ENCODE measurements at regions not wholly inside any gene's neighbourhood (a gene's known extent, or its start where the extent isn't known, plus 50 kb on each side); places are given as distances from the start of the nearest gene placed in this dataset.

- Histone ChIP-seq H3K4me3 (no peak overlapping the region), H3K27me3 (no peaks in the 10 kb centered on the region), H3K9me3 (ENCODE audit: low read depth) (no peaks in the 10 kb centered on the region), H4K20me1 (ENCODE audit: insufficient read depth, poor library complexity, severe bottlenecking) (no peaks in the 10 kb centered on the region), H3K9me2 (replicated peaks; ENCODE audit: insufficient read depth) (no peaks in the 10 kb centered on the region), H3K79me2 (no peaks in the 10 kb centered on the region), H3K36me3 (replicated peaks; ENCODE audit: insufficient read depth, low read depth) (no peaks in the 10 kb centered on the region), H3K4me1 (ENCODE audit: insufficient read depth) (no peaks in the 10 kb centered on the region), H2AFZ (no peak overlapping the region), H3K4me2 (no peak overlapping the region), H3K27ac (no peak overlapping the region)
- TF ChIP-seq CTCF (IDR thresholded peaks at IDR 0.05; ENCODE audit: poor library complexity) (no peak), EZH2phosphoT487 (IDR thresholded peaks at IDR 0.05; ENCODE audit: low read depth, severe bottlenecking, unreplicated experiment) (no peak), EZH2 (IDR thresholded peaks at IDR 0.05; ENCODE audit: borderline replicate concordance) (no peak)
- DNase-seq (ENCODE audit: low spot score): no peak
- WGBS (ENCODE audit: low lambda C conversion rate, missing lambda C conversion rate): 70% methylated on average over 5 of the region's 5 CpGs
Measured at GRCh38 chr4:71266090-71266794, 72.6 kb upstream of the SLC4A4 start.

GRCh38 chr4:71267244-71267643 is 71.6 kb upstream of the SLC4A4 start:
- no peaks in the 10 kb centered on the region for H3K27me3 ChIP-seq
- no peaks in the 10 kb centered on the region for H3K9me3 ChIP-seq (ENCODE audit: low read depth)
- H3K4me2 ChIP-seq: no peak overlapping the region
- no peaks in the 10 kb centered on the region for H3K36me3 ChIP-seq (replicated peaks; ENCODE audit: insufficient read depth, low read depth)
- DNase-seq (ENCODE audit: low spot score): no peak
- H3K4me3 ChIP-seq: no peak overlapping the region
- H3K4me1 ChIP-seq (ENCODE audit: insufficient read depth): no peaks in the 10 kb centered on the region
- H2AFZ ChIP-seq: no peak overlapping the region
- no peaks in the 10 kb centered on the region for H3K79me2 ChIP-seq
- H4K20me1 ChIP-seq (ENCODE audit: insufficient read depth, poor library complexity, severe bottlenecking): no peaks in the 10 kb centered on the region
- H3K27ac ChIP-seq: no peak overlapping the region
- TF ChIP-seq CTCF (IDR thresholded peaks at IDR 0.05; ENCODE audit: poor library complexity) (no peak), EZH2 (IDR thresholded peaks at IDR 0.05; ENCODE audit: borderline replicate concordance) (no peak)
- WGBS (ENCODE audit: low lambda C conversion rate, missing lambda C conversion rate): 100% methylated on average over 1 of the region's 1 CpG
- H3K9me2 ChIP-seq (replicated peaks; ENCODE audit: insufficient read depth): no peaks in the 10 kb centered on the region

GRCh38 chr4:71268166-71268565 is 70.7 kb upstream of the SLC4A4 start:
- DNase-seq (ENCODE audit: low spot score): no peak

More at GRCh38 chr4:71268166-71268565, 70.7 kb upstream of the SLC4A4 start:
- no peaks in the 10 kb centered on the region for H3K9me3 ChIP-seq (ENCODE audit: low read depth)
- H2AFZ ChIP-seq: no peak overlapping the region
- no peaks in the 10 kb centered on the region for H3K4me1 ChIP-seq (ENCODE audit: insufficient read depth)
- H3K4me3 ChIP-seq: no peak overlapping the region
- H4K20me1 ChIP-seq (ENCODE audit: insufficient read depth, poor library complexity, severe bottlenecking): no peaks in the 10 kb centered on the region
- no peaks in the 10 kb centered on the region for H3K27me3 ChIP-seq
- no peak overlapping the region for H3K4me2 ChIP-seq
- no peaks in the 10 kb centered on the region for H3K79me2 ChIP-seq
- H3K27ac ChIP-seq: no peak overlapping the region
- no peaks in the 10 kb centered on the region for H3K36me3 ChIP-seq (replicated peaks; ENCODE audit: insufficient read depth, low read depth)
- TF ChIP-seq CTCF (IDR thresholded peaks at IDR 0.05; ENCODE audit: poor library complexity) (no peak), EZH2phosphoT487 (IDR thresholded peaks at IDR 0.05; ENCODE audit: low read depth, severe bottlenecking, unreplicated experiment) (no peak), EZH2 (IDR thresholded peaks at IDR 0.05; ENCODE audit: borderline replicate concordance) (no peak)
- H3K9me2 ChIP-seq (replicated peaks; ENCODE audit: insufficient read depth): no peaks in the 10 kb centered on the region
- 75% methylated on average over 4 of the region's 4 CpGs for WGBS (ENCODE audit: low lambda C conversion rate, missing lambda C conversion rate)
